Activated CD8-positive, alpha-beta memory T cell treated with anti-CD3 and anti-CD28 coated beads, Interleukin-2, amount 50 U/mL, for 1 hour (primary cell): ENCODE measurements at regions not wholly inside any gene's neighbourhood (a gene's known extent, or its start where the extent isn't known, plus 50 kb on each side); places are given as distances from the start of the nearest gene placed in this dataset.

Source experiments
- DNase-seq: peaks from one replicate; pipeline ENCODE4 v3.0.0-alpha.2; 2020; ENCODE audit errors: extremely low read depth

DNA sequence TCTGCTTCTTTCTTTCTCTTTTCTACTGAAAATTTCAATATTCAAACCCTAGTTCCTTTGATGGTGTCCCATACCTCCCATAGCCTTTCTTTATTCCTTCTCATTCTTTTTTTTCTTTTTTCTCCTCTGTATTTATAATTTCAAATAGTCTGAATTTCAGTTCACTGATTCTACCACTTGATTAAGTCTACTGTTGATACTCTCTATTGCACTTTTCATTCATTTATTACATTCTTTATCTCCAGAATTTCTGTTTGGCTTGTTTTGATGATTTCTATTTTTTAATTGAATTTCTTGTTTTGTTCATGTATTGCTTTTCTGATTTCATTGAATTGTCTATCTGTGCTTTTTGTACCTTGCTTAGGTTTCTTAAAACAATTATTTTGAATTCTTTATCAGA, 111.9 kb upstream of the VRK2 start:
- DNase-seq = no peak

DNA sequence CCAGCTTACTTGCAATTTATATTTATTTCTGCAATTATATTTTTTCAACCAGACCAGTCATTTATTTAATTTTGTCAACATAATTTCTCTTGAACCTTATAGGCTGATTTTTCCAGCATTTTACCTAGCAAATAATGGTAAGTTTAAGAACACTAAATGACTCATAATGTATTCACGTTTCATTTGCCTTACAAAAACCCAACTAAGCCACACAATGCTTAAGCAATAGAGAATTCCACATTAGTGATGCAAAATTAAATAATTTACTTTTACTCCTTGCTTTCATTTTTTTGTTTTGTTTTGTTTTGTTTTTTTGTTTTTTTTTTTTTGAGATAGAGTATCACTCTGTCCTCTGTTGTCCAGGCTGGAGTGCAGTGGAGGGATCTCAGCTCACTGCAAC, 110.4 kb upstream of the VRK2 start:
- DNase-seq = no peak

DNA sequence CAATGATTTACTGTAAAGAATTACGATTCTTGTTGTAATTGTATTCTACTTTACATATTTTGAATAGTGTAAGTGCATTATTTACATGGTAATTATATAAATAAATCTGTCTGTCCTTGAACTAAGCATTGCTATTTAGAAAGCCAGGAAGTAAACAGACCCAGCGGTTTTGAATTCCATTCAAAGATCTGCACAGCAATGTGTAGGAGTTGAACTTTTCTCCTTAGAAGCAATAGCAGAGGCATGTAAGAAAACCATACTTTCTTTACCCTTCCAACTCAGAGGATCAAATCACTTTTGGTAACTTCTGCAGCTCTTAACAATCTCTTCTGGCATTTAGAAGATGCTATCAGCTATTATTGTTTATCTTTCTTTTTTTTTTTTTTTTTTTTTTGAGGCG, 109.2 kb upstream of the VRK2 start:
- DNase-seq = no peak

DNA sequence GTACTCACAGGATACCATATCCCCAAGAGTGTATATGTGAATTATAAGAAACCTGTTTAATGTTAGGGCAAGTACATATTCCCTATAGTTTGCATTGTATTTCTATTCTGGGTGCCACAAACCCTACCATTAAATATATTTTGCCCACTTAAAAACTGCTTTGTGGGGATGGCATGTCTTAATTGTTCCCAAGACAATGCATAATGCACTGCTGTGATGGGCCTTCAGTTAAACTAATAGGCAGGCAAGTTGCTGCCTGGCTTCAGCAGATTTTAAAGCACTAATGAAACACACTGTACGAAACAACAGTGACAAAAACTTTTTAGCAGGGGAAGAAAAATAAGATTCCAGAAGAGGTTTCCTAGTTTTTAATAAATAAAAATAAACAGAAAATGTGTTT, 104.8 kb upstream of the VRK2 start:
- DNase-seq = no peak

DNA sequence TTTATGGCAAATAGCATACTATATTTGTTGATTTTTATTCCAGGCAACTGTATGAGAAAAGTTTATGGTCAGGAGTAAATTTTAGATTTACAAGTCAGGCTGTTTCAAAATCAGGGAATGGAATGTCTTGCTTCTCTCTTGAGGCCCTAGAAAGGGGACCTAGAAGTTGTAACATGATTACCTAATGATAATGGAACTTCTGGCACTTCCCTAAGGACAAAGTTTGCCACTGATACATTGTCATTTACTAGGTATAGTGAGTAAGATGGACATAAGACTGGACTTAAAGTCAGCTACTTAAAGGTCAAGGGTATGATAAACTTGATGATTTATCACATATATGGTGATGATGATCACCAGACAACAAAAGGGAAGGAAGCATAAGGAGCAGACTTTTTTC, 103.3 kb upstream of the VRK2 start:
- no peak for DNase-seq

DNA sequence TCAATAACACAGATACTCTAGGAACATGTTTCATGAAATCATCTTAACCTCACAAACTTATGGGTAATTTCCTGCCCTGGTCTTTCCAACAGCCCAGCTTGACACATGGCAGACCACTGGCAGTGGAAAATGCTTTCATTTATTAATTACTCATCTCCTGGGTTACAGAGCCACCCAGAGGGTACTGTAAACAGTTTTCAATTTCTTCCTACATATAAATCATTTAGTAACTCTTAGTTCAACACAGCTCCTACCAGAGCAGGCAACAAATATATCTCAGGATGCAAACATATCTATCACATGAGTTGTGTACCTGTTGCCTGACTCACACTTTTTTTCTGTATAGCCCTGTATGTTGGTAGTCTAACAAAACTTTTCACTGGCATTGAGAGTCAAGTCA, 99.2 kb upstream of the VRK2 start:
- DNase-seq = no peak

DNA sequence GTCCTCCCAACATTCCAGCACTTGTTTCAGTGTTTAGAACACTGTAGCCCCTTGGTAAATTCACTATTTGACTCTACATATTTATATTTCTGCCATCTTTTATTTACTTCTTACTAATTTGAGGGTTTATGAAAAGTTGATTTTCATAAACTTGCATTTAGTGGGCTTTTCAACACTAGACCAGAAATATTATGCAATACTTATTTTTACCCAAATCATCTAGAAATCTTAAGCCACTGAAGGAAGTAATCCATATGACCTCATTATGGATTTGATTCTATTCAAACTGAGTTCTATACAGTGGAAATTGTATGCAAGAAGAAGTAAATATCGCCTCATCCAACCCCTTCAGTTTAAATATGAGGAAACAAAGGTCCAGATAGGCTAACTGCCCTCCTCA, 92.6 kb upstream of the VRK2 start:
- no peak for DNase-seq

DNA sequence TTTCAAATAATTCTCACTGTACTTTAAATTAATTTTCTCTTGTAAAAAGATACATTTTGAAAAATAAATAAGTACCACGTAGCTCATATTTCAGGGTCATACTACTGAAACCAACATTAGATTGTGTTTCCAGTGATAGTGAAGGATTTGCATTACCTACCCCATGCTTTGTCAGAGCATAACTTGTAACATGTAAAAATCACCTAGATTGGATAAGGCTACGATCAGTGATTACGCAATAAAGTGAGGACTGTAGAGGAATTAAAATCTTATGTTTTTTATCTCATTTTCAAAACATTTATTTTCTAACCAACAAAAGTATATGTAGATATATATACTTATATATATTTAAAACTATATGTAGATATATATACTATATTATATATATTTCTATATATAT, 89.4 kb upstream of the VRK2 start:
- no peak for DNase-seq

DNA sequence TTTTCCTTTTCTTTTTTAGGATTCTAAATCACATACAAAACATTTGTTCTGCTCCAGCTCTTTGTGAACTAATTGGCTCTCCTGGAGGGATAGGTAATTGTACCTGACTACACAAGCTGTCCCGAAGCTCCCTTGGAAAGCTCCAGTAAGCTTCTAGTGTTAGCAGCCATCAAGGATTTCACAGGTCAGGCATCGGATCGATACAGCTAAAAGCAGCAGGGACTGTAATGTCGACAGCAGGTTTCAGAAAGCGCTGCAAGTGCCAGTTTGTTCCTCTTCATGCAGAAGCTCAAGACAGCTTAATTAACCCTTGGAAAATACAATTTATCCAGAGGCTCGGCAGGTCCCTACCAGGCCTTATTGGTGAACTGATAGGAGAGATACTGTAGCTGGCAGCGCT, 87.2 kb upstream of the VRK2 start:
- no peak for DNase-seq

DNA sequence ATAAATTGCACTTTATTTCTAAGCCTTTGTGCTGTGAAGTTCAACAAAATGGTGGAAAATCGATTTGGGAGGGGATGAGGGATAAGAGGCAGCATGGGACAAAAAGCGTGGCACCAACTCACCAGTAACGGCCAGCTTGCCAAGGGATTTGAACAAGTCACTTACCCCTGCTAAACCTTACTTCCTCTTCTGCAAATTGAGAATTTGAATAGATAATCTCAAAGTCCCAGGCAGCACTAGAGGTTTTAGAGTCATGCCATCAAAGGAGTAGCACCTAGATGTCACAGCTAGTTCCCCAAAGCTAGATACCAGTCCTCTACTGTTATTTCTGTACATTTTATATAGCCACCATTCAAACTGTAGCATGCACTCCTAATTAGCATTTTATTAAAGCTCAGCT, 83.7 kb upstream of the VRK2 start:
- no peak for DNase-seq

DNA sequence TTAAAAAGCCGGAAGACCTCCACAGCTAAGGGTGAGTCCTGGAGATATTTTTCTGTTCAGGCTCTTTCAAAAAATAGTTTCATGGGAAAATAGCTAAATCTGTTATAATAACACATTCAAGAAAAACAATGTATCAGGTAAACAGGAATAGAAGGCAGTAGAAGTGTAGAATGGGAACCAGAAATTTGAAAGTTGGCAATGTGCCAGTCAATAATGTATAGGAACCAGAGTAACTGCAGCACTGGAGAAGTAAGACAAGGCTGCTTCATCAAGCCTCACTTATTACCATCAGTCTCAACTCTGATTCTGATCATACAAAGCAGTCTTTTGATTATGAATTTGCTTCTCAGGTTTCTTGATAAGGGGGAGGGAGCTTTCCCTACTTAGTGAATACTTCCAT, 81.4 kb upstream of the VRK2 start:
- DNase-seq = no peak

DNA sequence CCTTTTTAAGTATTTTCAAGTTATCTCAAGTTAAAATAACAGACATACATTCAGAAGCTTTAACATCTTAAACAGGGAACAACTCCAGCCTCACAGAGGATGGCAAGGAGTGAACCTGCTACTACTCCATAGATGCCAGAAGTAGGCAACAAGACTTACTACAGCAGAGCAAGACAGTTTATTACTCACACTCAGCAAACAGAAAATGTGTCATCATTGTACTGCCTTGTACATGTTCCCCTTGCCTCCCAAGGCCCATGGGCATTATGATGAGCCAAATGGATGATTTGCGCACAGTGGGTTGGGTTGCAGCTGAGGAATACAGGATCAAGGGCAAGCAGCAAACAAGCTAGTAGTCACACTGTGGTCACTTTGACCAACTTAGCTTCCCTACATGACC, 80.6 kb upstream of the VRK2 start:
- no peak for DNase-seq

DNA sequence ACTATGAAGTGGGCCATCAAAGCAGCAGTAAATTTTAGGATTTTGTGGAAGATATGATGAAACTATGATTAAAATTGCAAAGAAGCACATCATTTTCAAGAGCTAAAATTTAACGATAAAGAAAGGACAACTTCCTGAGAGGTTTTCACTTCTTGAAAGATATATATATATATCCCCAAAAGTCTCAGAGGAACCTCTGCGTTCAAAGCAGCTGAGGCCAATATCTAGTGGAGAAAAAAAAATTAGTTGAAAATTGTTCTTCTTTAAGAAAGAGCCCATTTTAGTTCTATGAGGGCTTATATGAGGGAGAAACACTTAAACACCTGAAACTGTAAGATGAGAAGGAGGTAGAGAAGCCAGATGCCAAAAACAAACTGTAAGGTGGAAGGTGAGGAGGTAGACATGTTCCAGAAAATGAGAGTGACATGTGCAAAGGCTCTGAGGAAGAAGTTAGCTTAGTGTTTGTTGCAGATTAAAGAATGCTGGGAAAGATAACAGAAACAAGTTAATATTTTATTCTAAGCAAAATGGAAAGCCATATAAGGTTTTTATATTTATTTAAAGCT, 72.9 kb upstream of the VRK2 start:
- no peak for DNase-seq

DNA sequence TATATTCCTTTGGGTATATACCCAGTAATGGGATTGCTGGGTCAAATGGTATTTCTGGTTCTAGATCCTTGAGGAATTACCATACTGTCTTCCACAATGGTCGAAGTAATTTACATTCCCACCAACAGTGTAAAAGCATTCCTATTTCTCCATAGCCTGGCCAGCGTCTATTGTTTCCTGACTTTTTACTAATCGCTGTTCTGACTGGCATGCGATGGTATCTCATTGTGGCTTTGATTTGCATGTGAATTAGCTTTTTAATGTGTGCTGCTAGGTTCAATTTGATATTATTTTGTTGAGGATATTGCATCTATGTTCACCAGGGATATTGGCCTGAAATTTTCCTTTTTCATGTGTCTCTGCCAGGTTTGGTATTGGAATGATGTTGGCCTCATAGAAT, 67.4 kb upstream of the VRK2 start:
- DNase-seq = no peak

DNA sequence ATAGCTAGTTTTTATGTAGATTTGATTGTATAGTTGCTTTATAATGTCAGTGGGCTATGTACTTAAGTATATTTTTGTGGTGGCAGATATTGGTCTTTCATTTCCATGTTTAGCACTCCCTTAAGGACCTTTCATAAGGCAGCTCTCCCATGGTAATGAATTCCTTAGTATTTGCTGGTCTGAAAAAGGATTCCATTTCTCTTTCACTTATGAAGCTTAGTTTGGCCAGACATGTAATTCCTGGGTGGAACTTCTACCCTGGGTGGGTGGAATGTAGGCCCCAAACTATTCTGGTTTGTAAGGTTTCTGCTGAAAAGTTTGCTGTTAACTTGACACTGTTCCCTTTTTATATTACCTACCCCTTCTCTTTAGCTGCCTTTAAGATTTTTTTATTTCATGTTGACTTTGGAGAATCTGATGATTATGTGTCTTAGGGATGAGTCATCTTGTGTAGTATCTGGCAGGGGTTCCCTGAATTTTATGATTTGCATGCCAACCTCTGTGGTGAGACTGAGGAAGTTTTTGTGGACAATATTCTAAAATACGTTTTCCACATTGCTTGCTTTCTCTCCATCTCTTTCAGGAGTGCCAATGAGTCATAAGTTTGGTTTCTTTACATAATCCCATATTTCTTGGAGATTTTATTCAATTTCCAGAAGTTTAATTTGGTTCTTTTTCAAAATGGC, 65.4 kb upstream of the VRK2 start:
- no peak for DNase-seq

DNA sequence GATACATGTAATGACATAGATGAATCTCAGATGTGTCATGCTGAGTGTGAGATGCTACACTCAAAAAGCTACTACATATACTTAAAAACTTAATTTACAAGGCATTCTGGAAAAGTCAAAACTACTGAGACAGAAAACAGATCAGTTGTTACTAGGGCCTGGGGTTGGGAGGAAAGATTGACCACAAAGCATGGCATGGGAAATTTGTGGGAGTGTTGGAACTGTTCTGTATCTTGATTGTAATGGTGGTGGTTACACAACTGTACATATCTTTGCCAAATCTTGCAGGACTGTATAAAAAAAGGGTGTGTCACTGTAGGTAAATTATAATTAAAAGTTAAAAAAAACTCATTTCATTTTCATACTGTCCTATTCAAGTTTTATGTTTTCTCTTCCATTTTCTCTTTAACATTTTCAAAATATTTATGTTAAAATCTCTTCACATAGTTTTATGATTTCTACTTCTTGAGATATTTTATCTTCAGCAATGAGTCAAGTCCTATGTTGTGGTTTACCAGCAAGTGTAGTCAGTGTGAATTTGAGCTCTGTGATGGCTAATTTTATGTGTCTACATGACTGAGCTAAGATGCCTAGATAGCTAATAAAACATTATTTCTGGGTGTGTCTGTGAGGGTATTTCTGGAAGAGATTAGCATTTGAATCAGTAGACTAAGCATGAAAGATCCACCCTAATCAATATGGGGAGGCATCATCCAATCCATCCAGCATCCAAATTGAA, 58.6 kb upstream of the VRK2 start:
- no peak for DNase-seq

DNA sequence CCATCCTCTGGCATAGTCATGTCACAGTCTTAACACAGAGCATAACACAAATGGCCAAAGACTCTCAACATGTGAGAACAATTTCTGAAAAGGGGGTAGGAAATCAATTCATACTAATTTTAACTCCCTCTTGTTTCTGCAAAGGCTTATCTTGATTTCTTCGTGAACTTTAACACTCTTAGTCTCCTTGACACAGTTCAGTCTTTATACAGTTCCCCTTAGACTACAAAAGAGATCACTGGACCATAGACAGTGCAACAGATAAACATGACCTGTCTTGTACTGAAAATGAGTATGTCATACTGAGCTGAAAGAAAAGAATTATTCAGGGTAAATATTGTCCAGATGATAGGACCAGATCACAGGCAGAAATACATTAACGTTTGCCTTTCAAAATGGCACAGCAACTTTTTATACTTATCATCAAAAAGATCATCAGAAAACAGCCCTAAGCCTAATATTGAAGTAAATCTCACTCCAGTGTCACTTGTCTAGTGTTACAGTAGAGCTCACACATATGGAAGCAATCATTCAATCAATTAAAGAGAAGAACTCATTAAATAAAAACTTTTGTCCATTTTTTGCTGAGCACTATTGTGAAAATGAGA, 56.4 kb upstream of the VRK2 start:
- no peak for DNase-seq
